ENCODE measurements at regions not wholly inside any gene's neighbourhood (a gene's known extent, or its start where the extent isn't known, plus 50 kb on each side); places are given as distances from the start of the nearest gene placed in this dataset.
A peak's percentile ranks its signal among the peaks of the same experiment; 100 is the strongest.

DNA sequence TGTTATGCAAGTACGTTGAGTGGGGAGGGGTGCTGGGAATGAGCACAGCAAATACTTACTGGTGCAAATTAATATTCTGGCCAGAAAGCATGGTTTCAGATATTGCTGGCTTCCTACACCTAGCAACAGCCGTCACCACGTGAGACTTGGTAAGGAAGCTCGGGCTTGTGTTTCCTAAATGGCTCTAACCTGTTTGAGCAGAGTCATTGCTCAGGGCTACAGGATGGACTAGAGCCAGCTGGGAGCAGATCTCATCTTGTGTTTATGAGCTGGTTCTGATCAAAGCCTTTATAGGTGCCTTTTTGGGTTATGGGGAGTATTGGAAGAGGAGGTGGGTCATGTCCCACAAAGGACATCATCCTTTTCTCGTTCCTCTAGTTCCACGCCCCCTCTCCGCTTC lies 200.3 kb downstream of the BUB3 start:
- in situ Hi-C loops (cut with MboI): no loop called here
- intact Hi-C loops (cut with micrococcal nuclease): no loop called here

GRCh38 chr10:123355748-123356481 lies 201.7 kb downstream of the BUB3 start:
- Histone ChIP-seq H3K9me1 (ENCODE audit: control insufficient read depth, insufficient read depth, low read length) (no peaks in the 10 kb centered on the region), H3K27me3 (ENCODE audit: control insufficient read depth in 2 of 2, insufficient read depth in 2 of 2, low read length in 2 of 2) (peaks cover 0 to 21% of the 10 kb centered on the region in 2 experiments; a peak in 2 of 5 replicates), H3K4me3 (no peak overlapping the region), H4K20me1 (replicated peaks; ENCODE audit: control insufficient read depth, insufficient read depth, low read length) (no peaks in the 10 kb centered on the region), H3K9me3 (replicated peaks; ENCODE audit: control insufficient read depth, insufficient read depth, low read depth, low read length) (no peaks in the 10 kb centered on the region), H3K4me2 (ENCODE audit: insufficient read depth, low read length) (no peak overlapping the region), H3K27ac (ENCODE audit: extremely low read depth, low read depth, low read length) (no peak overlapping the region), H3K4me1 (replicated peaks in 1 of 2; ENCODE audit: control insufficient read depth in 2 of 2, insufficient read depth in 2 of 2, low read length in 2 of 2) (no peaks in the 10 kb centered on the region), H3K9ac (ENCODE audit: insufficient read depth in 1 of 2, low read depth in 2 of 2, low read length in 2 of 2) (no peak overlapping the region), H2AFZ (ENCODE audit: low read depth, low read length) (no peak overlapping the region), H3K36me3 (ENCODE audit: control insufficient read depth, insufficient read depth, low read length) (no peaks in the 10 kb centered on the region), H3K79me2 (ENCODE audit: control insufficient read depth, insufficient read depth, low read length) (no peaks in the 10 kb centered on the region)
- in situ Hi-C loops (cut with MboI) (no loop called here), intact Hi-C loops (cut with micrococcal nuclease) (no loop called here)
- TF ChIP-seq XRCC3 (IDR thresholded peaks at IDR 0.05): no peak
- TF ChIP-seq, protein P1, sequence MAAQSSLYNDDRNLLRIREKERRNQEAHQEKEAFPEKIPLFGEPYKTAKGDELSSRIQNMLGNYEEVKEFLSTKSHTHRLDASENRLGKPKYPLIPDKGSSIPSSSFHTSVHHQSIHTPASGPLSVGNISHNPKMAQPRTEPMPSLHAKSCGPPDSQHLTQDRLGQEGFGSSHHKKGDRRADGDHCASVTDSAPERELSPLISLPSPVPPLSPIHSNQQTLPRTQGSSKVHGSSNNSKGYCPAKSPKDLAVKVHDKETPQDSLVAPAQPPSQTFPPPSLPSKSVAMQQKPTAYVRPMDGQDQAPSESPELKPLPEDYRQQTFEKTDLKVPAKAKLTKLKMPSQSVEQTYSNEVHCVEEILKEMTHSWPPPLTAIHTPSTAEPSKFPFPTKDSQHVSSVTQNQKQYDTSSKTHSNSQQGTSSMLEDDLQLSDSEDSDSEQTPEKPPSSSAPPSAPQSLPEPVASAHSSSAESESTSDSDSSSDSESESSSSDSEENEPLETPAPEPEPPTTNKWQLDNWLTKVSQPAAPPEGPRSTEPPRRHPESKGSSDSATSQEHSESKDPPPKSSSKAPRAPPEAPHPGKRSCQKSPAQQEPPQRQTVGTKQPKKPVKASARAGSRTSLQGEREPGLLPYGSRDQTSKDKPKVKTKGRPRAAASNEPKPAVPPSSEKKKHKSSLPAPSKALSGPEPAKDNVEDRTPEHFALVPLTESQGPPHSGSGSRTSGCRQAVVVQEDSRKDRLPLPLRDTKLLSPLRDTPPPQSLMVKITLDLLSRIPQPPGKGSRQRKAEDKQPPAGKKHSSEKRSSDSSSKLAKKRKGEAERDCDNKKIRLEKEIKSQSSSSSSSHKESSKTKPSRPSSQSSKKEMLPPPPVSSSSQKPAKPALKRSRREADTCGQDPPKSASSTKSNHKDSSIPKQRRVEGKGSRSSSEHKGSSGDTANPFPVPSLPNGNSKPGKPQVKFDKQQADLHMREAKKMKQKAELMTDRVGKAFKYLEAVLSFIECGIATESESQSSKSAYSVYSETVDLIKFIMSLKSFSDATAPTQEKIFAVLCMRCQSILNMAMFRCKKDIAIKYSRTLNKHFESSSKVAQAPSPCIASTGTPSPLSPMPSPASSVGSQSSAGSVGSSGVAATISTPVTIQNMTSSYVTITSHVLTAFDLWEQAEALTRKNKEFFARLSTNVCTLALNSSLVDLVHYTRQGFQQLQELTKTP (IDR thresholded peaks at IDR 0.05; ENCODE audit: low read depth in 1 of 2, partially characterized antibody in 2 of 2): peak in 1 of 2 experiments; percentile 65
- TF ChIP-seq ZBTB2 (IDR thresholded peaks at IDR 0.05): no peak
- no peak for TF ChIP-seq TOE1 (IDR thresholded peaks at IDR 0.05; ENCODE audit: borderline replicate concordance)
- TF ChIP-seq TOE1 (CRISPR knock-in tag; IDR thresholded peaks at IDR 0.05; ENCODE audit: borderline replicate concordance, low read depth): no peak
- WGBS (ENCODE audit: insufficient coverage, low coverage, missing lambda C conversion rate): 2% methylated on average over 6 of the region's 6 CpGs
- CTCF ChIA-PET (ENCODE audit: low intra/inter-chr PET ratio): no interaction called here
- FAIRE-seq: no peak
- no TSS peak for BruUV-seq (replicated peaks)
- ATAC-seq: no peak
- no peak for DNase-seq (ENCODE audit: extremely low read depth in 1 of 4, low spot score in 3 of 4)
- POLR2A ChIA-PET: no interaction called here

More for the DNA sequence above, 200.3 kb downstream of the BUB3 start:
- Histone ChIP-seq H3K27ac (ENCODE audit: extremely low read depth, low read depth, low read length) (no peak overlapping the region), H3K4me1 (replicated peaks in 1 of 2; ENCODE audit: control insufficient read depth in 2 of 2, insufficient read depth in 2 of 2, low read length in 2 of 2) (no peaks in the 10 kb centered on the region), H4K20me1 (replicated peaks; ENCODE audit: control insufficient read depth, insufficient read depth, low read length) (no peaks in the 10 kb centered on the region), H3K9me1 (ENCODE audit: control insufficient read depth, insufficient read depth, low read length) (no peaks in the 10 kb centered on the region), H3K27me3 (ENCODE audit: control insufficient read depth in 2 of 2, insufficient read depth in 2 of 2, low read length in 2 of 2) (peaks cover 5 to 35% of the 10 kb centered on the region in 2 experiments; a peak in 2 of 5 replicates), H3K9me3 (replicated peaks; ENCODE audit: control insufficient read depth, insufficient read depth, low read depth, low read length) (no peaks in the 10 kb centered on the region), H3K9ac (ENCODE audit: insufficient read depth in 1 of 2, low read depth in 2 of 2, low read length in 2 of 2) (no peak overlapping the region), H2AFZ (ENCODE audit: low read depth, low read length) (no peak overlapping the region), H3K36me3 (ENCODE audit: control insufficient read depth, insufficient read depth, low read length) (no peaks in the 10 kb centered on the region), H3K79me2 (ENCODE audit: control insufficient read depth, insufficient read depth, low read length) (no peaks in the 10 kb centered on the region), H3K4me2 (ENCODE audit: insufficient read depth, low read length) (no peak overlapping the region), H3K4me3 (no peak overlapping the region)
- DNase-seq (ENCODE audit: extremely low read depth in 1 of 4, low spot score in 3 of 4): no peak
- CTCF ChIA-PET (ENCODE audit: low intra/inter-chr PET ratio): no interaction called here
- FAIRE-seq: no peak
- ATAC-seq: no peak
- BruUV-seq (replicated peaks): no TSS peak
- WGBS (ENCODE audit: insufficient coverage, low coverage, missing lambda C conversion rate): 0% methylated on average over 3 of the region's 7 CpGs
- TF ChIP-seq HDAC1 (IDR thresholded peaks at IDR 0.05): no peak
- TF ChIP-seq ZC3H4 (CRISPR knock-in tag; IDR thresholded peaks at IDR 0.05; ENCODE audit: borderline replicate concordance): no peak
- no peak for TF ChIP-seq NBN (IDR thresholded peaks at IDR 0.05; ENCODE audit: low read depth)
- no peak for TF ChIP-seq NFIC (IDR thresholded peaks at IDR 0.05)
- TF ChIP-seq PHF21A (IDR thresholded peaks at IDR 0.05; ENCODE audit: borderline replicate concordance, low read depth): no peak
- no peak for TF ChIP-seq ZNF140 (CRISPR knock-in tag; IDR thresholded peaks at IDR 0.05)
- POLR2A ChIA-PET: no interaction called here
